NCI-H2107 treated with DMSO at 0.1 percent for 48 hours (cell line): ENCODE measurements at regions not wholly inside any gene's neighbourhood (a gene's known extent, or its start where the extent isn't known, plus 50 kb on each side); places are given as distances from the start of the nearest gene placed in this dataset.
"Not testable (repeated sequence)": the region's sequence is repeated elsewhere in the genome, so short reads cannot be mapped to it uniquely, and the experiment has no call there.

Source experiments
- DNase-seq: peaks from one replicate; lab custom pipeline; 2025; ENCODE audit not compliant: unreplicated experiment; lab: John Stamatoyannopoulos, UW

DNA sequence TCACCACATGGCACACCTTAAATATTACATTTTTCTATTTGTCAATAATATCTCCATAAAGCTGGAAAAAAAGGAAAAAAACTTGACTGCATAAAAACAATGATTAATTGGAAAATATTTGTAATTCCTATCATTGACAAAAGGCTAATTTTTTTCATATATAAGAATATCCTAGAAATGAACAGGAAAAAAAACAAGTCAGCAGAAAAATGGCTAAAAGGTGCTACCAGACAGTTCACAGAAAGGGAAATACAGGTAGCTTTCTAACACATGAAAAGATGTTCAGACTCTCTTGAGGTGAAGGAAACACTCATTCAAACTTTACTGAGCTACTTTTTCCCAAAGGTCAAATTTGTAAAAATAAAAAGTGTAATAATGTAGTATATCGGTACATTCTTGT lies 104.1 kb upstream of the SCAF8 start:
- DNase-seq, result no peak

DNA sequence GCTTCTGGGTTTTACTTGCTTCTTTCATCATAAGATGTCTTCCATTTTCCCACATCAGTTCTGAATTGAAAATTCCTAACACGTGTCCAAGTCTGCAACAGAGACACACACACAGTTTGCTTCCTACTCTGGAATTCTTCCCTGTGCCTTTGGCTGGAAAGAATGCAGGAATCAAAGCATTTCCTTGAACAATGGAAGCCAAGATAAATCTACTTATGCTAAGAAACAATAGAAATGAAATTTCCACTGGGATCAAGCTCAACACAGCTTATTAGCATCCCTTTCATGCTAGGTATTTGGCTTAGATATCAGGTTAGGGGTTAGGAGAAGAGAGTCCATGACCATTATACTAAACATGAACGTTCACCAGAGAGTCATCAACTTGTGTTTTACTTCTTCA lies 101.1 kb upstream of the SCAF8 start:
- no peak for DNase-seq

DNA sequence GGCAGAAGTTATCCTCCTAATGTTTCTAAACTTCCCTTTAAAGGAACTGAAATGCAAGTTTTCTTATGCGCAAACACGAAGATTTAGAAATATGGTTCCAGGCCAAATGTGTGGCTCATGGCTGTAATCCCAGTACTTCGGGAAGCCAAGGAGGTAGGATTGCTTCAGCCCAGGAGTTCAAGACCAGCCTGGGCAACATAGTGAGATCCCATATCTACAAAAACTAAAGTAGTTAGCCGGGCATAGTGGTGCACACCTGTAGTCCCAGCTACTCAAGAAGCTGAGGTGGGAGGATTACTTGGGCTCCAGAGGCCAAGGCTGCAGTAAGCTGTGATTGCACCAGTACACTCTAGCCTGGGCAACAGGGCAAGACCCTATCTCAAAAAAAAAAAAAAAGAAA lies 95.8 kb upstream of the SCAF8 start:
- DNase-seq, result no peak

DNA sequence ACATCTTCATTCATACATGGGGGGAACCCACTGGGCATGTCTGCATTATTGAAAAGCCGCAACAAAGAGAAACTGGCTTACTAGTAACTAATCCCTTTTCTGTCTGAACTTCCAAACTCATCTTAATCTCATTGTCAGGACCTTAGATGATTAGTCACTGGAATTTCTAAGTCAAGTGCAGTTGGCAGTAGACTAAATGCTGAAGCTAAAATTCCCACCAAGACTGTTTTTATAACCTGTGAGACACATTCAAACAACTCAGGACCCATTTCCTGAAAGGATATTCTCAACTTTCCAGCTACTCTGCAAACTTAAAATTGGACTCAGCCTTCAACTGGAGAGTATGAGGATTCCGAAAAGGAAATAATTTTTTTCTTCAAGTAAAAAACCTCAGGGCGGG lies 94.8 kb upstream of the SCAF8 start:
- no peak for DNase-seq

DNA sequence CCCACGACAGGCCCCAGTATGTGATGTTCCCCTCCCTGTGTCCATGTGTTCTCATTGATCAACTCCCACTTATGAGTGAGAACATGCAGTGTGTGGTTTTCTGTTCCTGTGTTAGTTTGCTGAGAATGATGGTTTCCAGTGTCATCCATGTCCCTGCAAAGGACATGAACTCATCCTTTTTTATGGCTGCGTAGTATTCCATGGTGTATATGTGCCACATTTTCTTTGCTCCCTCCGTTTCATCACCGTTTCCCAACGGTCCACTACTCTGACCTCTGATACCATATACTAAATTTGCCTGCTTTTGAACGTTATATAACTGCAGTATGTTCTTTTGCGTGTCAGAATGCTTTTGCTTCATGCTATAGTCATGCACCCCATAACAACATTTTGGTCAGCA lies 94.0 kb upstream of the SCAF8 start:
- not testable (repeated sequence) for DNase-seq

DNA sequence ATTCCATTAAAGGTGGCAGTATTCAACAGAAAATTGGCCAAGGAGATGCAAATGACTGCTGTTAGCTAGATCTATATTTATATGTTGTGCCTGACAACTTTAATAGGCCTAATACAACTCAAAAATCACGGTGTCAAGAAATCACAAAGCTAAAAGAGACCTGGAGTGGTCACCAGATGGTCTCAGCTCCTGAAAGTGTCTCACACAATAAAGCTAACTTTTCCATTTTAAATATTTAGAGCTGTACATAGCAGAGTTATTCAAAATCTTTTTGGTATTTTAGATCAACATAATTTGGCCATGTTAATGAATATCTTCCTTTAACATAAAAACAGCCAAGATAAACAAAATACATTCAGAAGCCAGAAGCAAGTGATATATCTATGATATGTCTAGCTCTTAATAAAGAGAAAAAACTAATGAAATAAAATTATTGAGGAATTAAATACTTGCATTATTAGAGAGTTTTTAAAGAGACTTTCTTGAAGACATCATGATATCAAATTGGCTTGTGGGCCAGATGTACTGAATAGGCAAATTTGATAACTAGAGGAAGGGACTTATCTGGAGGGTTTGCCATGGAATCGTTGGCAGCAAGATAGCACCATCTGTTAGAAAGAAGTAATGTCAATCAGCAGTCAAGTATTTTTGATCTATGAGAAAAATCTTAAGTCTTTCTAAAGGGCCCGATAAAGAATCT lies 84.9 kb upstream of the SCAF8 start:
- DNase-seq, result no peak

DNA sequence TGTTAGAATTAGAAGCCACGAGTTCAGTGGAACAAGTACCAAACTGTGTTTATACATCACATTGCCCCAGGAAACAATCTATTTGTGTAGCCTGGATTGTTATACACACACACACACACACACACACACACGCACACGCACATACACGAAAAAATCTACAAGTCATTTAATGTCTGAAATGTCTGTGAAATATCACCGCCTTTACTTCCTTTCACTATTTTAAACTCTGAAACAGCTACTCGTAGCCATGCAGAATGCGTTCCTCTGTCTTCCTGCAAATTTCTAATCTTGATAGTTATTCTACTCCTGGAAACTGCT lies 84.4 kb upstream of the SCAF8 start:
- no peak for DNase-seq

DNA sequence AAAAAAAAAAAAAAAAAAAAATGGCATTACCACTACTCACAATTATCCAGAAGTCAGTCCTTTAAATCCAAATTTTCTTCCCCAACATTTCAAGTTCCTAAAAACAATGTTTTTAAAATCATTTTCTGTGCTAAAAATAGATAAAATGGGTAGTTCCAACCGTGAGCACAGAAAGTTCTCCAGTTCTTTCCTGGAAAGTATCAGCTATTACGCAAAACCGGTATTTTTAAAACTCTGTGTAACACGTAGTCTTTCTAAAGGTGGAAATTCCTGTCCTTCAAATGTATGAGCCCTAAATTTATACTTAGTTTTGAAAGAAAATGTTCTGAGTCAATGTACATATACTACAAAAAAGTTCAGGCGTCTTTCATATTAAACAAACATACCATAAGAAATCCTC lies 83.5 kb upstream of the SCAF8 start:
- DNase-seq, result no peak

DNA sequence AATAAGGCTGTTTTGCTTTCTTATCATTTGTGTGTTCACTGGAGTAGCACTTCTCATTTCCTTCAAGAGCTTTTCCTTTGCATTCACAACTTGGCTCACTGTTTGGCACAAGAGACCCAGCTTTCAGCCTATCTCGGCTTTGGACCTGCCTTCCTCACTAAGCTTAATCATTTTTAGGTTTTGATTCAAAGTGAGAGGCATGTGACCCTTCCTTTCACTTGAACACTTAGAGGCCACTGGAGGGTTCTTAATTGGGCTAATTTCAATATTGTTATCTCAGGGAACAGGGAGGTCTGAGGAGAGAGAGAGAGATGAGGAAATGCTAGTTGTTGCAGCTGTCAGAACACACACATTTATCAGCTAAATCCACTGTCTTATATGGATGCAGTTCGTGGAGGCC lies 82.9 kb upstream of the SCAF8 start:
- DNase-seq, result no peak

DNA sequence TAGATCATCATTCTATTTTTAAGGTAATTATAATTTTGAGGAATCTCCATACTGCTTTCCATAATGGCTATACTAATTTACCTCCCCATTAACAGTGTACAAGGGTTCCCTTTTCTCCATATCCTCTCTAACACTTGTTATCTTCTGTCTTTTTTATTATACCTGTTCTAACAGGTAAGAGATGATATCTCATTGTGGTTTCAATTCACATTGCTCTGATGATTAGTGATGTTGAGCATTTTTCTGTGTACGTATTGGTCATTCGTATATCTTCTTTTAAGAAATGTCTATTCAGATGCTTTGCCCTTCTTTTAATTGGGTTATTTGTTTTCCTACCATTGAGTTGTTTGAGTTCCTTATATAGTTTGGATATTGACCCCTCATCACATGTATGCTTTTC lies 81.6 kb upstream of the SCAF8 start:
- no peak for DNase-seq

DNA sequence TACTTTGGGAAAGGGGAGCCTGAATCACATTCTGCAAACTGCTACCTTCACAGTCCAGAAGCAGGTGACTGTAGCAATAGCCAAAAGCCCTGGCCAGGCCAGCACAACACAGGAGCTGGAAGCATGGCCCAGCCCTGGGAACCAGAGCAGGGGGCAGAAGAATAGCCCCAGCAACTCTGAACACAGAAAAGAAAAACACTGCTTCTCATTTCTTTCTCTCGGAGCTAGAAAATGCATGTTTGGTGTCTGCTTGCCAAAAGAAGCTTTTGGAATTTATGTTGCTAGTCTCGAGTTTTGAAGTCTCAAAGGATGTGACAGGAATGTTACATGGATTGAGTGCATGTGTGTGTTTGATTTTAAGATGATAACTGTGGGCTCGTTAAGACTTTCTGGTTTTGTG lies 79.8 kb upstream of the SCAF8 start:
- no peak for DNase-seq

DNA sequence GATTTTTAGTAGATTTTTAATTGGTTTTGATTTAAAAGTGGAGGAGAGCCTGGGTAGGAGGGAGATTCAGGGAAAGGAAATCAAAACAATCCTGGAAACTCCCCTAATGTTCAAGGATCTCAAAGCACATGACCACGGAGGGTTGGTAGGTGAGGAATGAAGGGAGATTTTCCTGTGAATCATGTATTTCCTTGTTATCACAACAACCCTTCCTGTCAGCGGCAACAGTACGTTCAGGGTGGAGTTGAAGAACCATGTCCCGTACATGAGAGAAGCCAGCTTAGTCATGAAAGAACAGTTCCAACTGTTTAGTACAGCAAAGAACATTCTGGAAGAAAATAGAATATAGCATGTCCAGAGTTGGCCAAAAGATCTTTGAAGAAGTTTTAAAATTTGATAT lies 79.4 kb upstream of the SCAF8 start:
- DNase-seq, result no peak

DNA sequence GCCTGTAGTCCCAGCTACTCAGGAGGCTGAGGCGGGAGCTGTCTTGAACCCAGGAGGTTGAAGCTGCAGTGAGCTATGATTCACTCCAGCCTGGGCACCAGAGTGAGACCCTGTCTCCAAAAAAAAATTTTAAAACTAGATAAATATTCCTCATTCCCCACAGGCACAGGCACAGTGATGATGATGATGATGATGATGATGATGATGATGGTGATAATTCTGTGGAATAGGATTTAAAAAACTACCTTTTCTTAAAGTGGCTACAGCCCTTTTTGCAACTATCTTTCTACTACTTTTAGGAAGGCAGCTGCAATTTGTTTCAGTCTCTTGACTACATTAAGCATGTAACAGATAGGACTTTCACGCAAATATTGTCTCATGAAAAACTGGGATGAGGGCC lies 76.6 kb upstream of the SCAF8 start:
- DNase-seq, result no peak

DNA sequence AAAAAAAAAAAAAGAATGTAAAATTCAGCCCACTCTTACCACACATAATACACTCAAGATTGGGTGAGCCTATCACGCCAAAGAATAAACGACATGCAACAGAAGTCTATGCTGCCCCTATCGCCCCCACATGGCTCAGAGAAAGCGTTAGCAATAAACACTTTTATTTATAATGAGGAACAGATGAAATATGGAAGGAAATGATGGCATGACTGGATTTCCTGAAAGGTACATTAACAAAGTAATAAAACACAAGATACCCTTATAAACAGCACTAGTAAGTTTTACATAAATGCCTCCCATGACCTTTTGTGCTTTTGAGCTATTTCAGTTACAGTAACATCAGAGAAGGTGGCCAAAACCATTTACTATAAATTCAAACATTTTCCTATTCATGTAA lies 71.4 kb upstream of the SCAF8 start:
- DNase-seq, result no peak

DNA sequence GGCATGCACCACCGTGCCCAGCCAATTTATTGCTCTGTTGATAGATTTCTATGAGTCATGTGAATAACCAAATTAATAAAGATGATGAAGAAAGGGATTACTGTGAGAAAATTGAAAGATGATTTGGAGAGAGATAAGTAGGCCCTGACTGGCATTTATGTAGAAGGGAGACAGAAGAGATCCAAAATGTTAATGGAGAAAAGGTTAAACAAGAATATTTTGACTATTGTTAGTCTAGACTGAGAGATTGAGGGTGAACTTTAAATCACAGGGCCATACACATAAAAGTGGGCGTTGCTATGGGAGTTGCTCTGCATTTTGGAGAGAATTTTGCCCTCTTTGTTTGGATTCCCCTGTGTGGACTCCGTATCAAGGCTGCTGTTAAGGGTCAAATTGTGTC lies 68.9 kb upstream of the SCAF8 start:
- no peak for DNase-seq

DNA sequence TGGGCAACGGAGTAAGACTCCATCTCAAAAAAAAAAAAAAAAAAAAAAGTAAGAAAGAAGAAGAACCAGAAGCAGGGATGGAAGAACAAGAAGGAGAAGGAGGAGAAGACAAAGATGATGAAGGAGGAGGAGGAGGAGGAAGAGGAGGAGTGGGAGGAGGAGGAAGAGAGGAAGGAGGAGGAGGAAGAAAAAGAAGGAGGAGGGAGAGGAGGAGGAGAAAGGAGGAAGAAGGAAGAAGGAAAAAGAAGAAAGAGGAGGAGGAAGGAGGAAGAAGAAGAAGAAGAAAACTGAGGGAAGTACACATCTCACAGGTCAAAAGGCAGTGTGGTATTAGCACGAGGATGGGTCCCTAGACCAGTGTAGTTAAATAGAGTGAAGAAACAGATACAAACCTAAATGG lies 65.1 kb upstream of the SCAF8 start:
- no peak for DNase-seq

DNA sequence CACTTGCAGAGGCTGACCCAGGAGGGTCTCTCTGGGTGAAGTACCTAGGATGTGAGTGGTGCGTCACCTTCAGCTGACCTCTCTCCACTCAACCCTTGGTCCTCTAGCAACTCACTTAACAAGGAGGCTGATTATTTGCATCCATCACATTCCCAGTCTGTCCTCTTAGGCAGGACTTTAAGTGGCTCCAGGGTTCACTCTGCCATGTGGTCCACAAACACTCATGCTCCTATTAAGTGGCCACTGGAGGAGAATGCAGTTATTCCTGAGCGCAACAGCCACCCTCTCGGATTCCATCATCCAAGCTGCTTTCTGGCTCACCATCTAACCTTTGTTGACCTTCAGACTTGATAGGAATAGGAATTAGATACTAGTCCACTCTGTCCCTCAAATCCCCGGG lies 61.1 kb upstream of the SCAF8 start:
- DNase-seq, result no peak

DNA sequence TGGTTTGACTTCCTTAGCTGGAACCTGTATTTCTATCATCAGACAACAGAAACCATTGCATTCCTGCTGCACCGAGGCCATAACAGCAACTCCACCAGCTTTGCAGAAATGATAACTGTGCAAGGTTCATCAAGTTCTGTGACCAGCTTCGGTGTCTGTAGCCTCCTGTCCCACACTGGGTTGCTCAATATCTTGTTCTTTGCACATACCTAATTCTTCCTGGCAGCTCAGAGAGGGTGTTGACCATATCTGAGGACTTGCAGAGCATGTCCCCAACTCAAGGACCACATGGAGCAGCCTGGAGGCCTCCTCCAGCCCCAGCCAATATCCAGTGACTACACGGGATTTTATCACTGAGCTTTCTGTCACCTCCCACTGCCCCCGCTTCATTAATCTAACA lies 59.3 kb upstream of the SCAF8 start:
- no peak for DNase-seq

DNA sequence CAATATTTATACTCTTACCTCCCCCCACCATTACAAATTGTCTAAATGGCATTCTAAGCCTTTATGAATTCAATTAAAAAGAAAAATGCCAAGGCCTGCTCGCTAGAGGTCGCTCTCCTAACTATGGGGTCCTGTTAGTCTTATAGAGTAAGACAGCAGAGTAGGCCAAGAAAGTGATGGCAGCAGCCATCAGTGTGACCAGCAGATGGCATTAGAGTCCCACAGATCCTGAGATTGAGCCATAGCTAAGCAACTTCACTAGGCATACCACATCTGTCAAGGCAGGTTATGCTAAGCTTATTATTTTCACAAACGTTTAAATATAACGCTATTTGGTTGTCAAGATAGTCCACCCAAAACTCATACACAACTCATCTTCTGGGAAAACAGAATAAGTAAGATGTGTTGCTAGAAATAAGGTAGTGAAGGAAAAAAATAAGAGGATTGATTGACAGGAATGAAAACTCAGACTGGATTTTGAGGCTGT lies 57.6 kb upstream of the SCAF8 start:
- peak; percentile 92 for DNase-seq

DNA sequence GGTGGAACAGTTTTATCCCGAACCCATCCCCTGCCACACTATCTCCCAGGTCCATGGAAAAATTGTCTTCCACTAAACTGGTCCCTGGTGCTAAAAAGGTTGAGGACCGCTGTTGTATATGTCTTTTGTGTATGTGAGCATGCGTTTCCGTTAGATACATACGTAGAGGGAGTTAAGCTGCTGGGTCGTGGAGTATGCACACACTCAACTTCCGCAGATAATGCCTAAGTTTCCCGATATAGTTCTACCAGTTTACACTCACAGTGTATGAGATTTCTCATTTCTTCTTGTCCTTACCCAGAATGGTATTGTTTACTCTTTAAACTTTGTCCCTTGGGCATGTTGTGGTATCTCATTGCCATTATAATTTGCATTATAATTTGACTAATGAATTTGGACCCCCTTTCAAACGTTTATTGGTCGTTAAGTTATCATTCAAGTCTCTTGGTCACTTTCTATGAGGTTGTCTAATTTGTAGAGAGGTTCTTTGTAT lies 50.5 kb upstream of the SCAF8 start:
- no peak for DNase-seq
